Neural cell (in vitro differentiated cells): ENCODE measurements at regions not wholly inside any gene's neighbourhood (a gene's known extent, or its start where the extent isn't known, plus 50 kb on each side); places are given as distances from the start of the nearest gene placed in this dataset.

Experiments used
- H2AFZ ChIP-seq: fragments of 200-600, 300-800 bp; sonication (generic), shearing (Covaris generic); 2 replicates; pipeline ENCODE4 v1.6.0; 2014; ENCODE audit warnings: low read depth, mild to moderate bottlenecking, antibody characterized with exemption, low read length, moderate library complexity
- H3F3A ChIP-seq: fragments of 200-600 bp; shearing (Covaris generic); 2 replicates; pipeline ENCODE4 v1.6.1; 2016; ENCODE audit warnings: mild to moderate bottlenecking, moderate library complexity, mixed read lengths, antibody characterized with exemption, low read length; ENCODE audit not compliant: insufficient read depth, poor library complexity, severe bottlenecking
- H3K27ac ChIP-seq: fragments of 200-600, 300-800 bp; sonication (generic), shearing (Covaris generic); 2 replicates; pipeline ENCODE4 v1.5.1; 2014; ENCODE audit warnings: mild to moderate bottlenecking, low read length, moderate library complexity
- H3K27me3 ChIP-seq: fragments of 300-800, 200-600 bp; sonication (generic), shearing (Covaris generic); 2 replicates; pipeline ENCODE4 v1.6.0; 2014; ENCODE audit warnings: mild to moderate bottlenecking, low read depth, low read length, moderate library complexity; ENCODE audit not compliant: insufficient read depth
- H3K36me3 ChIP-seq: fragments of 300-800, 200-600 bp; sonication (generic), shearing (Covaris generic); 2 replicates; pipeline ENCODE4 v1.5.1; 2014; ENCODE audit warnings: mild to moderate bottlenecking, antibody characterized with exemption, low read length, moderate library complexity; ENCODE audit not compliant: insufficient read depth
- H3K4me2 ChIP-seq: fragments of 300-800, 200-600 bp; sonication (generic), shearing (Covaris generic); 2 replicates; pipeline ENCODE4 v1.6.0; 2014; ENCODE audit warnings: mild to moderate bottlenecking, low read length
- H3K4me3 ChIP-seq: fragments of 300-800, 200-600 bp; sonication (generic), shearing (Covaris generic); 2 replicates; pipeline ENCODE4 v1.5.1; 2014; ENCODE audit warnings: mild to moderate bottlenecking, low read length, moderate library complexity
- H3K79me2 ChIP-seq: fragments of 200-600 bp; shearing (Covaris generic); replicated peaks from 2 replicates; pipeline ENCODE4 v1.6.0; 2014; ENCODE audit warnings: mild to moderate bottlenecking, low read length, moderate library complexity; ENCODE audit not compliant: insufficient read depth
- H3K9ac ChIP-seq: fragments of 300-800, 200-600 bp; sonication (generic), shearing (Covaris generic); 2 replicates; pipeline ENCODE4 v1.6.1; 2016; ENCODE audit warnings: mild to moderate bottlenecking, low read length, mixed read lengths
- H3K9me2 ChIP-seq: fragments of 200-600 bp; shearing (Covaris generic); 2 replicates; pipeline ENCODE4 v1.6.1; 2016; ENCODE audit warnings: mild to moderate bottlenecking, low read length, mixed read lengths; ENCODE audit not compliant: insufficient read depth
- H3K9me3 ChIP-seq: fragments of 200-600, 300-800 bp; sonication (generic), shearing (Covaris generic); 2 replicates; pipeline ENCODE4 v1.6.1; 2016; ENCODE audit warnings: mild to moderate bottlenecking, mixed run types, low read length, moderate library complexity, mixed read lengths
- H4K20me1 ChIP-seq: fragments of 200-600 bp; shearing (Covaris generic); 2 replicates; pipeline ENCODE4 v1.6.1; 2016; ENCODE audit warnings: mild to moderate bottlenecking, mixed run types; ENCODE audit not compliant: insufficient read depth
- EP300 ChIP-seq: fragments of 450-650 bp; conservative IDR thresholded peaks from 2 replicates; pipeline ENCODE4 v1.6.1; 2014; ENCODE audit warnings: antibody characterized with exemption, mild to moderate bottlenecking, moderate library complexity; ENCODE audit not compliant: poor library complexity, severe bottlenecking
- EZH2 ChIP-seq: fragments of 200-600, 300-800 bp; shearing (Covaris generic), sonication (generic); IDR thresholded peaks from 2 replicates; pipeline ENCODE4 v1.6.1; 2014; ENCODE audit warnings: antibody characterized with exemption, low read length, borderline replicate concordance, mild to moderate bottlenecking; ENCODE audit not compliant: insufficient read depth, poor library complexity, severe bottlenecking
- MXI1 ChIP-seq: fragments of 450-650 bp; conservative IDR thresholded peaks from 2 replicates; pipeline ENCODE4 v1.6.1; 2014; ENCODE audit warnings: antibody characterized with exemption, mild to moderate bottlenecking; ENCODE audit not compliant: poor library complexity, severe bottlenecking
- POLR2AphosphoS5 ChIP-seq: IDR thresholded peaks from 2 replicates; pipeline ENCODE4 v1.6.1; 2012
- RAD21 ChIP-seq: fragments of 450-650 bp; conservative IDR thresholded peaks from 2 replicates; pipeline ENCODE4 v1.6.1; 2014; ENCODE audit warnings: antibody characterized with exemption, mild to moderate bottlenecking, moderate library complexity
- SMC3 ChIP-seq: fragments of 450-650 bp; conservative IDR thresholded peaks from 2 replicates; pipeline ENCODE4 v1.6.1; 2014; ENCODE audit warnings: antibody characterized with exemption, mild to moderate bottlenecking, moderate library complexity; ENCODE audit not compliant: poor library complexity
- TAF1 ChIP-seq: IDR thresholded peaks from 2 replicates; pipeline ENCODE4 v1.6.1; 2012; ENCODE audit warnings: low read depth
- TF ChIP-seq, protein P1 (sequence below): IDR thresholded peaks from 2 replicates; pipeline ENCODE4 v1.6.1; 2012; ENCODE audit warnings: borderline replicate concordance
- TF ChIP-seq, protein P2 (sequence below): fragments of 450-650 bp; IDR thresholded peaks from 2 replicates; pipeline ENCODE4 v1.5.1; 2014; ENCODE audit warnings: antibody characterized with exemption, mild to moderate bottlenecking, moderate library complexity; ENCODE audit not compliant: poor library complexity, severe bottlenecking

DNA sequence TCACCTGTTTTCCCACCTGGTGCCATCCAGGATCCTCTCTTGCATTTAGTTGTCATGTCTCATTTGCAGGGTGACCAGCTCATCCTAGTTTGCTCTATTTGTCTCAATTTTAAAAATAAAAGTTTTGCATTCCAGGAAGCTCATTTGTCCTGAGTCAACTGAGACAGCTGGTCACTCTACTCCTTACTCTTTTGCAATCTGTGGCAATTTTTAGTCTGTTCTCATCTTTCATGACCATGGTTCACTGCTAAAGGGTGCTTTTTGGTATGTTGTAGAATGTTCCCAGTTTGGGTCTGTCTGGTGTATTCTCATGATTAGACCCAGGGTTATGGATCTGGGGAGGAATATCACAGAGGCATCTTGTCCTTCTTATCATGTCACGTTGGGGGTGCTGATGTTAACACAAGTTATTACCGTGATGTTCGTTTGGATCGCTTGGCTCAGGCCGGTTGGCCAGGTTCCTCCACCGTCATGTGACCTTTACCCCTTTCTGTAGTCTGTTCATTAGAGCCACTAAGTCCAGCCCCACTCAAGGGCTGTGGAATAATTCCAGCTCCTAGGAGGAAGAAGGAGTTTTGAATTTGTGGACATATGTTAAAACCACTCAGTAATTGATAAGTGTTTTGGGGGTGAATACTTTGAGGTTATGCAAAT is 103.3 kb upstream of the IGFBP3 start:
- Histone ChIP-seq H3K36me3 (no peaks in the 10 kb centered on the region), H3F3A (no peaks in the 10 kb centered on the region), H3K4me3 (no peak overlapping the region), H2AFZ (no peak overlapping the region), H3K9me3 (no peaks in the 10 kb centered on the region), H3K9ac (no peak overlapping the region), H3K4me2 (no peak overlapping the region), H3K9me2 (no peaks in the 10 kb centered on the region), H3K27ac (no peak overlapping the region), H3K79me2 (no peaks in the 10 kb centered on the region), H3K27me3 (no peaks in the 10 kb centered on the region), H4K20me1 (no peaks in the 10 kb centered on the region)
- TF ChIP-seq, protein P1, sequence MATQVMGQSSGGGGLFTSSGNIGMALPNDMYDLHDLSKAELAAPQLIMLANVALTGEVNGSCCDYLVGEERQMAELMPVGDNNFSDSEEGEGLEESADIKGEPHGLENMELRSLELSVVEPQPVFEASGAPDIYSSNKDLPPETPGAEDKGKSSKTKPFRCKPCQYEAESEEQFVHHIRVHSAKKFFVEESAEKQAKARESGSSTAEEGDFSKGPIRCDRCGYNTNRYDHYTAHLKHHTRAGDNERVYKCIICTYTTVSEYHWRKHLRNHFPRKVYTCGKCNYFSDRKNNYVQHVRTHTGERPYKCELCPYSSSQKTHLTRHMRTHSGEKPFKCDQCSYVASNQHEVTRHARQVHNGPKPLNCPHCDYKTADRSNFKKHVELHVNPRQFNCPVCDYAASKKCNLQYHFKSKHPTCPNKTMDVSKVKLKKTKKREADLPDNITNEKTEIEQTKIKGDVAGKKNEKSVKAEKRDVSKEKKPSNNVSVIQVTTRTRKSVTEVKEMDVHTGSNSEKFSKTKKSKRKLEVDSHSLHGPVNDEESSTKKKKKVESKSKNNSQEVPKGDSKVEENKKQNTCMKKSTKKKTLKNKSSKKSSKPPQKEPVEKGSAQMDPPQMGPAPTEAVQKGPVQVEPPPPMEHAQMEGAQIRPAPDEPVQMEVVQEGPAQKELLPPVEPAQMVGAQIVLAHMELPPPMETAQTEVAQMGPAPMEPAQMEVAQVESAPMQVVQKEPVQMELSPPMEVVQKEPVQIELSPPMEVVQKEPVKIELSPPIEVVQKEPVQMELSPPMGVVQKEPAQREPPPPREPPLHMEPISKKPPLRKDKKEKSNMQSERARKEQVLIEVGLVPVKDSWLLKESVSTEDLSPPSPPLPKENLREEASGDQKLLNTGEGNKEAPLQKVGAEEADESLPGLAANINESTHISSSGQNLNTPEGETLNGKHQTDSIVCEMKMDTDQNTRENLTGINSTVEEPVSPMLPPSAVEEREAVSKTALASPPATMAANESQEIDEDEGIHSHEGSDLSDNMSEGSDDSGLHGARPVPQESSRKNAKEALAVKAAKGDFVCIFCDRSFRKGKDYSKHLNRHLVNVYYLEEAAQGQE, result no peak
- TF ChIP-seq POLR2AphosphoS5 (no peak), EZH2 (no peak), EP300 (no peak), SMC3 (no peak), MXI1 (no peak), TAF1 (no peak), RAD21 (no peak)
- TF ChIP-seq, protein P2, sequence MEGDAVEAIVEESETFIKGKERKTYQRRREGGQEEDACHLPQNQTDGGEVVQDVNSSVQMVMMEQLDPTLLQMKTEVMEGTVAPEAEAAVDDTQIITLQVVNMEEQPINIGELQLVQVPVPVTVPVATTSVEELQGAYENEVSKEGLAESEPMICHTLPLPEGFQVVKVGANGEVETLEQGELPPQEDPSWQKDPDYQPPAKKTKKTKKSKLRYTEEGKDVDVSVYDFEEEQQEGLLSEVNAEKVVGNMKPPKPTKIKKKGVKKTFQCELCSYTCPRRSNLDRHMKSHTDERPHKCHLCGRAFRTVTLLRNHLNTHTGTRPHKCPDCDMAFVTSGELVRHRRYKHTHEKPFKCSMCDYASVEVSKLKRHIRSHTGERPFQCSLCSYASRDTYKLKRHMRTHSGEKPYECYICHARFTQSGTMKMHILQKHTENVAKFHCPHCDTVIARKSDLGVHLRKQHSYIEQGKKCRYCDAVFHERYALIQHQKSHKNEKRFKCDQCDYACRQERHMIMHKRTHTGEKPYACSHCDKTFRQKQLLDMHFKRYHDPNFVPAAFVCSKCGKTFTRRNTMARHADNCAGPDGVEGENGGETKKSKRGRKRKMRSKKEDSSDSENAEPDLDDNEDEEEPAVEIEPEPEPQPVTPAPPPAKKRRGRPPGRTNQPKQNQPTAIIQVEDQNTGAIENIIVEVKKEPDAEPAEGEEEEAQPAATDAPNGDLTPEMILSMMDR, result no peak

GRCh38 chr7:46022397-46022796 is 101.3 kb upstream of the IGFBP3 start:
- no peak overlapping the region for H3K9ac ChIP-seq
- H3K27me3 ChIP-seq, result no peaks in the 10 kb centered on the region
- H3K27ac ChIP-seq, result no peak overlapping the region

More at GRCh38 chr7:46022397-46022796, 101.3 kb upstream of the IGFBP3 start:
- H3F3A ChIP-seq, result no peaks in the 10 kb centered on the region
- H3K4me2 ChIP-seq, result no peak overlapping the region
- H2AFZ ChIP-seq, result no peak overlapping the region
- TF ChIP-seq SMC3, result no peak
- no peak for TF ChIP-seq EP300
- no peak for TF ChIP-seq TAF1
- no peak for TF ChIP-seq POLR2AphosphoS5
- no peak for TF ChIP-seq EZH2
- H3K9me3 ChIP-seq, result no peaks in the 10 kb centered on the region
- H3K36me3 ChIP-seq, result no peaks in the 10 kb centered on the region
- H3K4me3 ChIP-seq, result no peak overlapping the region
- H3K79me2 ChIP-seq, result no peaks in the 10 kb centered on the region
- no peaks in the 10 kb centered on the region for H4K20me1 ChIP-seq
- no peaks in the 10 kb centered on the region for H3K9me2 ChIP-seq
